GM19397 (cell line): ENCODE measurements at regions not wholly inside any gene's neighbourhood (a gene's known extent, or its start where the extent isn't known, plus 50 kb on each side); places are given as distances from the start of the nearest gene placed in this dataset.
"Not testable (repeated sequence)": the region's sequence is repeated elsewhere in the genome, so short reads cannot be mapped to it uniquely, and the experiment has no call there.

Experiments
- ATAC-seq: cut with Tn5 transposase; IDR thresholded peaks from one replicate; pipeline ENCODE4 v1.9.1; 2021; ENCODE audit warnings: mild to moderate bottlenecking, moderate library complexity; ENCODE audit not compliant: unreplicated experiment

DNA sequence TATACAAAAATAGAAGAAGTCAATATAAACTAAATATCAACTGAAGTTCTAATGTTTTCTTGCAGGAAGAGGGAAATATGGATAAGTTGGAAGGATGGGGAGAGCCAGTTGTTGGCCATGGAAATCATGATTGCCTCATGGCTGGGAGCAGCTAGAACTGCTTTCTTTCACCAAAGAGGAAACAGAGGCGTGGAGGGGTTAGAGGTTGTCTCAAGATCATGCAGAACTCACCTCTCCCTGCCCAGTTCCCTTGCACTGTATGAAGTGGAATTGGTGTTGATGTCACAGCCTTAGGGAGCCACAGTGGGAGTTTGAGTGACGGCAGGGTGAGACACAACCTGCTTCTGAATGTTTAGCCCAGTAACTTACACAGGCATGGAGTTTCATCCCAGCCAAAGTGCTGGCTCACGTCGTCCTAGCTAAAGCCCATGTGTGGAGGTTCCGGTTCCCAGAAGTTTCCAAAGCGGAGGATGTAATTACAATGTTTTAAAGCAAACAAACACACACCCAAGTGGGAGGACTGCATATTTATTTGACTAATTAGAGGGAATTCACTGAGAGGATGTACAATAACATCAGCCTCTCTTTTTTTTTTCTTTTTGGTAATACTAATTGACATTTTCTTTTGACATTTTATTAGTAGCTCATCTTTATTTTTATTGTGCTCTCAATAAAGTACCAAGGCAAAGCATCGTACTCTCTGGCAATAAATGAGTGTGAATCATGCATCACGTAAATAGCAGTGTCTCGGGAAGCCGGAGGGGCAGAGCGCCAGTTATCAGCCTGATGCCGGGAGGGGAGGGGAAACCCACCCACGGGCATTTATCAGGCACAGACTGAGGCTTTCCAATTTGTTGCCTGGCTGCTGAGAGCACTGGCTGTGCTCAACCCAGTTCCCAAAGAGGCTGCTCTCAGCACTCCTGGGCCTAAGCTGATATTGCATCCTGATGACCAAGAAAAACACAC is 118.7 kb upstream of the CDH5 start:
- no peak for ATAC-seq

DNA sequence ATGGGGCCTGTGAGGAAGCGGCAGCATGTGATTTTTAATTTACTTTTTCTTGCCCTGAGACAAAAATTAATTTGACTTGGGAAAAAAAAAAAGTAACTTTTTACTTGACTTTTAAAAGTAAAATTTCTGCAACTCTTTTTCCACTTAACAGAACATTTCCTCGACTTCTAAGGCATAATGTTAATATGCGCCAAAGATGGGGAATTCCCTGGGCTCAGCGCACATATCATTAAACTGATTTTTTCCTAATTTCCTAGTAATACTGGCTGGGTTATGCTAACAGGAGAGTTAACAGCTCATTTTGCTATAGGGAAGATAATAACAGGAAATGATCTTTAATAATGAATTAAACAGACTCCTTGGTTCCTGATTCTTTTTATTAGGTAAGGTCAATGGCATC is 120.6 kb upstream of the CDH5 start:
- ATAC-seq = no peak

DNA sequence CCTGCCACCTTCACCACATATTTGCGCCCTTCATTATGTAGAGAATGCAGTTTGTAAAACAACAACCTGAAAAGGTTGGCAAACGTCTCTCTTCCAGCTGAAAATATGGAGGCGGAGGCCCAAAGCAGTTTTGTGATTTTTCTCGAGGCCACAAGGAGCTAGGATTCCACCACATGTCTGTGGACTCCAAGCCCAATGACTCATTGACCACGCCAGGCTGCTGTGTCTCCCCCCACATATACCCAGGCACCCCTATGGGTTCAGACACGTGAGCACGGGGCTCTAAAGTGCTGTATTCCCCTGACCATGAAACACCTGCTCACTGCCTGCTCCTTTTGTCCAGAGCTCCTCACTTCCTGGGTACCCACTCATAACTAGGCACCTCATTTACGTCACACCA is 121.4 kb upstream of the CDH5 start:
- ATAC-seq = no peak

DNA sequence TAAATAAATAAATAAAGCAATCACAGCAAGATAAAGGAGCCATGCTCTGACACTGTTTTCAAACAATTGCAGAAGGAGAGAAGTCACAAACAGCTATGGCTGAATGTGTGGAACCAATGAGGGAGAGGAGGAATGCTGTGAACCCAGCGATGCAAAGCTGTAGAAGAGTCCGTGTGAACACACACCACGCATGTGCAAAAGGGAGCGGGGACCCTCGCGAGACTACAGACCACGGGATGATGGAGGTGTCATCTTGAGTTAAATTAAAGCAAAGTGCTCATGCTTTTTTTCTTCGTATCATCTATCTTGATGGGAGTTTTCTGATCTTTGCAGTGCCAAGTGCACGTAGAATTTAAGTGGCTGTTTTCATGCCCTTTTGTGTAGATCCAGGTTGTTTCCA is 123.8 kb upstream of the CDH5 start:
- no peak for ATAC-seq

DNA sequence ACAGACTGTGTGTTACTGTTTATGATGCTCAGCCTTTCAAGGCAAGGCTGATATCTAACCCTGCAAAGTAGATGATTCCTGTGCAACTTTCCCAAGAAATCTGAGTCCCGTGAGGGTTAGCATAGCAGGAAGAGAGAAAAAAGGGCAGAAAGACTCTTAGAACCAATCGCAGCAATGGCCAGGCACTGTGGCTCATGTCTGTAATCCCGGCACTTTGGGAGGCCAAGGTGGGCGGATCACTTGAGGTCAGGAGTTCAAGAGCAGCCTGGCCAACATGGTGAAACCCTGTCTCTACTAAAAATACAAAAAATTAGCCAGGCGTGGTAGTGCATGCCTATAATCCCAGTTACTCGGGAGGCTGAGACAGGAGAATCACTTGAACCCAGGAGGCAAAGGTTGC is 124.3 kb upstream of the CDH5 start:
- ATAC-seq = not testable (repeated sequence)

DNA sequence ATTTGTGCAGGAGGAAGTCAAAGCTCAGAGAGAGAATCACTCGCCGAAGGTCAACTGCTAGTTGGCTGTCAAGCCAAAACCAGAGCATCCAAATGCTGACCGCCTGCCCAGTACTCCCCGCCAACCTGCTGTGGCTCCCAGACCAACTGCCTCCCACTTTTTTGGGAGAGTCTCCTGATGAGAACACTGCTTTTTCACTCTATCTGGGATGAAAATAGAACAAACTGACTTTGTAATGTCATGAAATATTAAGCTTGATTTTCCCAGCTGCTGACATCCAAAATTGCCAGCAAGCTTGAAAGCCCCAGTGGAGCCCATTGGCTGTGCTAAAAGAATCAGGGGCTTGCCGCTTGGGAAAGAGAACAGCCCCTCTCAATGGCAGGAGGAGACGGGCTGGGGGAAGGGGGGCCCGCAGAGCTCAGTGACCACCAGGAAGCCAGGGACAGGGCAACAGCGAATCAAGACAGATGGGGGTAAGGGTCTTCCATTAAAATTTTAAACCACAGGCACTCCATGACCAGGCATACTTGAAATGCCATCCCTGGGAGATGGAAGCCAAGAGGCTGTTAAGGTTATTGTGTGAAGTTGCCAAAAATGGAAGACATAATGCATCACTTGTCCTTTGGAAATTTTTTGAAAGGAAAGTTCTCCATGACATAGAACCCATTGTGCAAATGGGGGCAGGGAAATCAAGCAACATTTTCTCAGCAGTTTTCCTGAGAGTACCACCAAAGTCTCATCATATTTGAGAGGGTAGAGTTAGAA is 125.7 kb upstream of the CDH5 start:
- ATAC-seq = no peak

DNA sequence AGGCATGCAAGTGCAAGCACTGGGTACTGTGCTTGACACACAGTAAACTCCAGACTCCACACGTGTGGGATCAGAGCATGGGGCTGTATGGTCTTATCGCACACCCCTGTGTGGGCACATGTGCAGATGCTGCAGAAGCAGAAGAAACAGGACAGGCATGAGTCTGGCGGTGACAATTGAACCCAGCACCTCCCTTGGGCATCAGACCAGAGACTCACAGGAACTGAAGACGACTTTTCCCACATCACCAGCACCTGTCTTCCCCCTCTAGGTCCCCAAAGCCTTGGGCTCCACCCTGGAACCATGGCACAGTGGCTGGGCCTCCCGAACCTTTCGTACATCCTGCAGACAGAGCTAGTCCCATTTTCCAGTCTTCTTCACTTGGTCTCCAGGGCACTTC is 126.4 kb upstream of the CDH5 start:
- no peak for ATAC-seq

DNA sequence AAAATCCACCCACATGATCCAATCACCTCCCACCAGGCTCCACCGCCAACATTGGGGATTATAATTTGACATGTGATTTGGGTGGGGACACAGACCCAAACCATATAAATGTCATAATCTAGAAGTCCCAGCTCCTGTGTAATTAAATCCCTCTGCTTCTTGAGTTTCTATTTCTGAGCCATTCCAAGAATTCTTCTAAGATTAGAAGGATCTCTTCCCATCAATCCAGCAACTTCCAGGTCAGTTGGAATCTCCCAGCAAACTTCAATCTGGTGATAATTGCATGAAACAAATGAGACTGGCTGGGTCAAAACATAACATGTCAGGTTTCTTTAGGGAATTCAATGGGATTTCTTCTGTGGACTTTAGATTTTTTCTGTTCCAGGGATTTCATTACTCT is 127.8 kb upstream of the CDH5 start:
- no peak for ATAC-seq

DNA sequence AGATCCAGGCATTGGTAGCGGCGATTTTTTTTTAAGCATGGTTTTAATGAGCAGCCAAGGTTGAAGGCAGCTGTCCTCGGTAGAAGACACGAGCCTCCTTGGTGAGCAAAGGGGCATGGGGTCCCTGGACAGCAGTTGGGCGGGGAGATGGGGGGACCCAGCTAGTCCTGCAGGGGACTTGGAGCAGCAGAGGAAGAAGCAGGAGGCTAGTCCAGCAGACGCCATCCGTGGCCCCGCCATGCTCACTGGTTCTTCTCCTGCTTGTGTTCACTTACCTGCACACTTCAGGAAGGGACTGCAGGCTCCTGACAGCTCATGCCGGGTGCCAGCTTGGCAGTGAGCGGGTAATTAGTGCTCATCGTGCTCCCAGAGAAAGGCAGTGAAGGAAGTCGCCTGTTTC is 130.2 kb upstream of the CDH5 start:
- no peak for ATAC-seq

DNA sequence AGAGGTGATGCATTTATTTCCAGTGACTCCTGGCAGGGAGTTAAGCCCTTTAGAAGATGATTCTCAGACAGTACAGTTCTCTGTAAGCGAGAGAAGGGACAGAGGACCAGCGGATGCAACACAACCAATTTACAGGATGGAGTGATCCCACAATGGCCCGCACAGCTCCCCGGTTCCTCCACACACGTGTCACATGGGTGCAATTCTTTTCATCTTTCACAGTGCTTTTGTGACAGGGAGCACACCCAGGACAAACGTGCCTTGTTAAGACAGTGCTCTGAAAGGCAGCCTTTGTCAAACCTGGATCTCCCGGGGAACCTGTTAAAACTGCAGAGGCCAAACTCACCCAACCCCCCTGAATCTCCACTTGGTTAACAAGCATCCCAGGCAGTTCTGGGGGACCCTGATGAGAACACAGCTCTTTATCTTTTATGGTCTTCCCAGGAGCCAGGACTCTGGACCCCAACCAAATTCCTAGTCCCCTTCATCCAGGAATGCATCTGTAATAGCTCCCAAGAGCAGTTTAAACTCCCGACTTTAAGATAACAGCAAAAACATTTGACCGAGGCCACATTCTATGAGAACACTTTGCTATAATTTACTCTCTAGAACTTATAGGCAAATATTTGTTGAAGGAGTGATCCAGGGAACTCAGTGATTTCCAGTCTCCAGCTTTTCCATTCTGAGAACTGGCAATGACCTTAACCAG is 134.9 kb upstream of the CDH5 start:
- ATAC-seq = no peak

DNA sequence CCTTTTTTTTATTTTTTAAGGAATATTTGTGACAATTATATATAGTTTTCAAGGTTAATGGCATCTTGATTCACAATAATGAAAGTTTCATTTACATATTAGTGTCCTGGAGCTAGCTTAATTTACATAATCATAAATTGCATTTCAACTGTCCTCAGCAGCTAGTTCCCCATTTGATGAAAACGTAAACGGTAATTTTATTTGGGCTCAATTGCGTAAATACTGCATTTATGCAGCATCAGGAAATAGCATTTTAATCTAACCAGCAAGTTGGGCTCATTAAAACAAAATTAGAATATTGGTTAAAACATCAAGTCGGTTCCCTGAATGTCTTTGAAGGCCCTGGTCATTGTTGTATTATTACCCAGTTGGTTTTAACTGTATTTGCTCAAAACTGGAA is 136.8 kb upstream of the CDH5 start:
- ATAC-seq = no peak

DNA sequence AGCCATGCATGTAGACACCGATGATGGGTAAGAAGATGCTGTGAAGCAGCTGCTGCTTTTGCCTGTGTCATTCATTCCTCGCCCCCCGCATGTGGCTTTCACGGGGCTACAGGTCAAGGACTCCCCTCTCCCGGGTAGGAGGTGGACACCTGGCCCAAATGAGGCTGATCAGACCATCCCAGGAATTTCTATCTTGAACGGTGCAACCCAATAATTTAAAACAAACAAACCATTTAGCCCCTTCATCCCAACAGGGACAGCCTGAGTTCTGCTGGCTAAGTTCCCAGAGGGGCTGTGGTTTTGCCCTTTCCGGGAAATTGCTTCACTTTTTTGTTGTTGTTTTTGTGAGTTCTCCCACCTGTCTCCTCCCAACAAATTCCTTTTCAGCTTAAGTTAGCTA is 137.7 kb upstream of the CDH5 start:
- no peak for ATAC-seq

DNA sequence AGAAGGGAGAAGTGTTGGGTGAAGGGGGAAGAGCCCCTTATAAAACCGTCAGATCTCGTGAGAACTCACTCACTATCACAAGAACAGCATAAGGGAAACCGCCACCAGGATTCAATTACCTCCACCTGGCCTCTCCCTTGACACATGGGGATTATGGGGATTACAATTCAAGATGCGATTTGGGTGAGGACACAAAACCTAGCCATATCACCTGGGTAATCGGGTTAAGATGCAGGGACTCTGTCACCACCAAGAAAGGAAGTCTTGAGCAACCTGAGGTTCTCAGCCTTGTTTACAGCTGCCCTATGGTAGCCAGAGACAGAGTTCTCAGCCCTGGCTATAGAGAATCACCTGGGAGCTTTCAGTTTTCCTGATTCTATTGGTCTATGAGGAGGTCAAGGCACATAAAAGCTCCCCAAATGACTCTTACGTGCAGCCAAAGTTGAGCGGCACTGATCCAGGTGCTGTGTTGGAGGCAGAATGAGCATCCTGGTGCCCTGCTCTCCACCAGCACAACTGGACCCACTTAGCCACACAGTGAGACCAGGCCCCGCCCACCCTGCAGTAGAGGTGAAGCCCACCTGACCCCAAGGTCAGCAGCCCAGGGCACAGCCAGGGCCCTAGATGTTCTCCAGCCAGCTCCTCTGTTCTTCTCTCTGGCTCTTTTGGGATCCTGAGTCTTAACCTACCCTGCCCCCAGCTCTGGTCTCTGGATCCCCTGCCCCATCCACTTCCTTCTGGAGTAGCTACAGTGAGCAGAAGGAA is 138.5 kb upstream of the CDH5 start:
- ATAC-seq = no peak

DNA sequence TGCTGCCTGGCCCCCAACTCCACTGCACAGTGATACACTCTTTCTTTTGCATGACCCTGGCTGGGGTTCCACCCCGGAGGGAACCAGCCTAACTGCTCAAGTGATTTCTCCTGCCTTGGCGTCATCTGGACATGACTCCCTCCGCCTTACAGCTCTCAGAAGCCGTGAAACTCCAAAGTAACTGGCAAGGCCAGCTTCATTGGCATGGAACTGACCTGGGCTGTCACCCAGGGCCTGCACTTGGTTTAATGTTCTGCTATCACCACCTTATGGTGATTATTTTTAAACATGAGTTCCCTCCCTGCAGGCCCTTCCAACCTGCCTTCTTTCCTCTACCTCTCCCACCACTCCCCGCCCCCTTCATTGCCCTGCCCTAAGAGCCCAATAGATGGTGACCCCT is 139.7 kb upstream of the CDH5 start:
- no peak for ATAC-seq

DNA sequence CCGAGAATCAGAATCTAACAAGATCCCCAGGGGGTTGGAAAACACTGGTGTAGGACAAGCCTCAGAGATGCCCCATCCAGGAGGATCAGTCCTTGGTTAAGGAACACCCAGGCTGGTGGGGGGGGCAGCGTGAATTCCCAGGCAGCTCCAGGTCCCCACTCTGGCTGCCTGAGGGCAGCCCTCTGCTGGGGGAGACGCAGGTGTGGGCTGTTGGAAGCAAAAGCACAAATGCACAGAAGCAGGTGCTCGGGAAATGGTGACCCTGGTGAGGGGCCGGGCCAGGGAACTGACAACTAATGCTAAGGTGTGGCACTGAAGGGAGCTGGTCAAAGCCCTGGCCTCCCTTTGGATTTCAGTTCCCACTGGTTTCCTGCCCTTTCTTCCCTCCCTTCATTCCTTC is 140.8 kb upstream of the CDH5 start:
- no peak for ATAC-seq

DNA sequence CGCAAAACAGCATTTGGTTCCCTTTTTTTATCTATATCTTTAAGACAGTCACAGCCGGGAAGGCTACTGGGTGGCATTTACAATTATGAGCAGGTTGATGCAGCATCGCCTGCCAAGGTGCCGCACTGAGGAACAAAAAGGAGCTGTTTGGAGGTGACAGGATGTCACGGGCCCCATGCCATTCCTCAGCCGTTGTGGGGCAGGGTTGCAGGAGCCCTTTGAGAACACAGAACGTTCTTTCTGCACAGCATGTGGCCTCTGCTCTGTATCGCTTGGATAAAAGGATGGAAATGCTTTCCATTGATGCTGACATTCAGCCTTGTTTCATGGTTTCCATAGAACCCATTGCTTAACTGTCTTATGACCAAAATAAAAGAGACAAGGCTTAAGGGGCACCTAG is 141.9 kb upstream of the CDH5 start:
- ATAC-seq = no peak

DNA sequence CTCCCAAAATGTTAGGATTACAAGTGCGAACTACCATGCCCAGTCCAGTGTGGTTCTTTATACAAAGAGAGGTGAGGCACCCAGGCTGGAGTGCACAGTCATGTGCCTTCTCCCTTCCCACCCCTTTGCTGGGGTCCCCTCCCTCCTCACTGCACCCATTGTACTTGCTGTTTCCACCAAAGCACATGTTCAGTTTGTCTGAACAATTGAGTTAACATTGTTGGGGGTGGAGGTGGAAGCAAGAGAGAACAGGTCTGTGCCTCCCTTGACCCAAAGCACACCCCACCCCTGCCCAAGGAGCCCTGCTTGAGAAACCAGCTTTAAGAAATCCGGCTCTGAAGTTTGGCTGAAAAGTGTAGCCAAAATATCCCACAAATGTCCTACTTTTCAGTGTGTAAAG is 142.3 kb upstream of the CDH5 start:
- no peak for ATAC-seq

DNA sequence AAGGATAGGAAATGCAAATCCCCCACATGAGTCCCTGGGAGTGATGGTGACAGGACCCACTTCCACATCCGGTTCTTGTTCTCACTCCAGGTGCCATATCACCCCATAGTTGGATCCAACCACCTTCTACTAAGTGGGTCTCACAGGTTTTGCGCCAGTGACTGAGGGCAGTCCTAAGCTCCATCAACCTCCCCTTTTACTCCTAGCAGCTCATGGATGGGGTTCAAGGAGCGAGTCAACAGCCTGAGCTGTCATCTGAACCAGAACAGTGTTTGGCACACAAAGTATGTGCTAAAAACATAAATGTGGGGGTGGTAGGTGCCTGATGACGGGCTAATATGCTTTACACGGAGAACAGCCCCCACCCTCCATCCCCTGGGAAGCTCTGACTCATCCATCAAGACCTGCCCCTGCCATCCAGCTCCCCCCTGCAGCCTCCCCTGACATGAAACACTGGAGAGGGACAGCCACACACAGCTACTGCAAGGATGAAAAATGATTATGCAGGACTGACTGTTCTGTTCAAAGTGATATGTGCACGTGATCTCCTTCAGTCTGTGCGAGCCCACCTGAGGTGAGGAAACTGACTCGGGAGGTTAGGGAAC is 143.2 kb upstream of the CDH5 start:
- no peak for ATAC-seq

DNA sequence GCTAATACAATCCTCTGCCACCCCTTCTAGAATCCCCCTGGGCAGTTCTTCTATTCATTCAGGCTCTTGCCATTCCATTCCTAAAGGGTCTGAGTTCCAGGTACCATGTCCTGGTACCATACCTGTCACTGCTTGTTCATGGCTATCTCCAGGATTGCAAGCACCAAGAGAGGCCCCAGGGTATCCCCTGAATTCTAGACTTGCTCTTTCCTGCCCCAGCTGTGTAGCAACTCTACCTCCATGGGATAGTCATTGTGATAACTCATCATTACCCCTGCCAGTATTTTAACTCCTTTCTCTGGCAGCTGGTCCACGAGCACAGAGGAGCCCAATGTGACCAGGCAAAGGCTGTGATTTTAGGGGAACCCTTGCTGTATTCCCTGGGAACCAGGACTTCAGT is 143.7 kb upstream of the CDH5 start:
- no peak for ATAC-seq

DNA sequence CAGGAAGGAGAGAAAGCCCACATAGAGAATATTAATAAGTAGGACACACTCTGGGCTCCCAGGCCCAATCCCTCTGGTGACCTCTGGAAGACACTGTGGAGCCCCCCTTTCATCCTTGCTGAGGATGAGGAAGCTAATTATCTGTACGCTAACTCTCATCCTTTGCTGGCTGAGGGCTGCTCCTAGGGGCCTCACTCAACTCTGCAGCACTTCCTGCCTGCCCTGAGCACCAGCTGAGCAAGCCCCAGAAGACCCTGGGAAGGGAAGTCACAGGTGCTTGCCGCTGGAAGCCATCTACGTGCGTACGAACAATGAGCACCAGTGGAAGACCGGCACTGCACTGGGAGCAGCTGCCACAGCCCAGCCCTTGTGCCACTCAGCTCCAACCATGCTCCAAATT is 145.8 kb upstream of the CDH5 start:
- no peak for ATAC-seq
